ENCODE measurements at regions not wholly inside any gene's neighbourhood (a gene's known extent, or its start where the extent isn't known, plus 50 kb on each side); places are given as distances from the start of the nearest gene placed in this dataset.

GRCh38 chr7:52450816-52451215 lies 584.6 kb upstream of the POM121L12 start:
- Histone ChIP-seq H3K27me3 (no peaks in the 10 kb centered on the region), H3K9me3 (no peaks in the 10 kb centered on the region), H3K36me3 (no peaks in the 10 kb centered on the region), H3K4me3 (replicated peaks in 1 of 3) (no peak overlapping the region), H3K27ac (no peak overlapping the region), H3K4me1 (no peaks in the 10 kb centered on the region)
- TF ChIP-seq, protein P1, sequence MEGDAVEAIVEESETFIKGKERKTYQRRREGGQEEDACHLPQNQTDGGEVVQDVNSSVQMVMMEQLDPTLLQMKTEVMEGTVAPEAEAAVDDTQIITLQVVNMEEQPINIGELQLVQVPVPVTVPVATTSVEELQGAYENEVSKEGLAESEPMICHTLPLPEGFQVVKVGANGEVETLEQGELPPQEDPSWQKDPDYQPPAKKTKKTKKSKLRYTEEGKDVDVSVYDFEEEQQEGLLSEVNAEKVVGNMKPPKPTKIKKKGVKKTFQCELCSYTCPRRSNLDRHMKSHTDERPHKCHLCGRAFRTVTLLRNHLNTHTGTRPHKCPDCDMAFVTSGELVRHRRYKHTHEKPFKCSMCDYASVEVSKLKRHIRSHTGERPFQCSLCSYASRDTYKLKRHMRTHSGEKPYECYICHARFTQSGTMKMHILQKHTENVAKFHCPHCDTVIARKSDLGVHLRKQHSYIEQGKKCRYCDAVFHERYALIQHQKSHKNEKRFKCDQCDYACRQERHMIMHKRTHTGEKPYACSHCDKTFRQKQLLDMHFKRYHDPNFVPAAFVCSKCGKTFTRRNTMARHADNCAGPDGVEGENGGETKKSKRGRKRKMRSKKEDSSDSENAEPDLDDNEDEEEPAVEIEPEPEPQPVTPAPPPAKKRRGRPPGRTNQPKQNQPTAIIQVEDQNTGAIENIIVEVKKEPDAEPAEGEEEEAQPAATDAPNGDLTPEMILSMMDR (IDR thresholded peaks at IDR 0.05) = no peak
- TF ChIP-seq POLR2A (IDR thresholded peaks at IDR 0.05) = no peak
- 78 to 82% methylated on average over 3 of the region's 3 CpGs for WGBS, 2 donors
- DNase-seq = no peak
- intact Hi-C loops (cut with DNase I) = no loop called here

DNA sequence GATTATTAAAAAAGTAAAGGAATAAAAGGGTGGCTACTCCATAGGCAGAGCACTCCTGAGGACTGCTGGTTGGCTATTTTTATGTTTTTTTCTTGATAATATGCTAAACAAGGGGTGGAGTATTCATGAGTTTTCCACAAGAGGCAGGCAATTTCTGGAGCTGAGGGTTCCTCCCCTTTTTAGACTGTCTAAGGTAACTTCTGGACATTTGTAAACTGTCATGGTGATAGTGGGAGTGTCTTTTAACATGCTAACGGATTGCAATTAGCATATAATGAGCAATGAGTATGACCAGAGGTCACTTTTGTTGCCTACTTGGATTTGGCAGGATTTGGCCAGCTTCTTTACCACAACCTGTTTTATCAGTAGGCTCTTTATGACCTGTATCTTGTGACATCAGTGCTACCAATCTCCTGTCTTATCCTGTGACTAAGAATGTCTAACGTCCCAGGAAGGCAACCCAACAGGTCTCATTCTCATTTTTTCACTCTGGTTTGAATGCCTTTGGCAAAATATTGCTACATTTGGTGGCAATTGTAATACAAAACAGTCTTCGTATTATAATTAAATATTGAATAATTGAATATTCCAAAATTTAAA lies 587.8 kb upstream of the POM121L12 start:
- 49 to 78% methylated on average over 3 of the region's 3 CpGs for whole genome bisulfite sequencing, 2 donors
- Histone ChIP-seq H3K4me3 (replicated peaks in 1 of 3) (no peak overlapping the region), H3K9me3 (no peaks in the 10 kb centered on the region)

GRCh38 chr7:52436278-52436677 lies 599.2 kb upstream of the POM121L12 start:
- Histone ChIP-seq H3K9me3 (no peaks in the 10 kb centered on the region), H3K4me1 (no peaks in the 10 kb centered on the region), H3K36me3 (no peaks in the 10 kb centered on the region), H3K27me3 (no peaks in the 10 kb centered on the region), H3K27ac (no peak overlapping the region), H3K4me3 (replicated peaks in 1 of 3) (no peak overlapping the region)
- intact Hi-C loops (cut with DNase I) = no loop called here
- TF ChIP-seq, protein P1 (IDR thresholded peaks at IDR 0.05) = no peak
- no peak for TF ChIP-seq POLR2A (IDR thresholded peaks at IDR 0.05)
- no peak for DNase-seq
- WGBS, 2 donors = 94 to 95% methylated on average over 4 of the region's 4 CpGs

More for the DNA sequence above, 587.8 kb upstream of the POM121L12 start:
- Histone ChIP-seq H3K4me1 (no peaks in the 10 kb centered on the region), H3K36me3 (no peaks in the 10 kb centered on the region), H3K27ac (no peak overlapping the region), H3K27me3 (no peaks in the 10 kb centered on the region)
- intact Hi-C loops (cut with DNase I) = no loop called here
- DNase-seq = no peak
- TF ChIP-seq, protein P1 (IDR thresholded peaks at IDR 0.05) = no peak
- TF ChIP-seq POLR2A (IDR thresholded peaks at IDR 0.05) = no peak

GRCh38 chr7:52431082-52431815 lies 604.2 kb upstream of the POM121L12 start:
- no peaks in the 10 kb centered on the region for H3K9me3 ChIP-seq
- TF ChIP-seq, protein P1 (IDR thresholded peaks at IDR 0.05) = no peak
- no peak for TF ChIP-seq POLR2A (IDR thresholded peaks at IDR 0.05)
- WGBS, 2 donors = 85 to 92% methylated on average over 30 to 31 of the region's 36 CpGs
- intact Hi-C loops (cut with DNase I) = no loop called here
- H3K4me1 ChIP-seq = no peaks in the 10 kb centered on the region
- no peaks in the 10 kb centered on the region for H3K36me3 ChIP-seq
- no peak overlapping the region for H3K27ac ChIP-seq
- no peaks in the 10 kb centered on the region for H3K27me3 ChIP-seq
- no peak overlapping the region for H3K4me3 ChIP-seq (replicated peaks in 1 of 3)
- no peak for DNase-seq

- TF ChIP-seq, protein P1 (IDR thresholded peaks at IDR 0.05) = no peak
- TF ChIP-seq POLR2A (IDR thresholded peaks at IDR 0.05) = no peak
- no peak for DNase-seq
- Histone ChIP-seq H3K4me3 (replicated peaks in 1 of 3) (no peak overlapping the region), H3K4me1 (no peaks in the 10 kb centered on the region), H3K9me3 (no peaks in the 10 kb centered on the region), H3K27me3 (no peaks in the 10 kb centered on the region), H3K36me3 (no peaks in the 10 kb centered on the region), H3K27ac (no peak overlapping the region)
- WGBS, 2 donors = 95 to 100% methylated on average over 1 of the region's 1 CpG
- intact Hi-C loops (cut with DNase I) = no loop called here
Measured at GRCh38 chr7:52423251-52423650, 612.2 kb upstream of the POM121L12 start.

Measured in thyroid gland (tissue), 4 donors.